ENCODE measurements at regions not wholly inside any gene's neighbourhood (a gene's known extent, or its start where the extent isn't known, plus 50 kb on each side); places are given as distances from the start of the nearest gene placed in this dataset.

DNA sequence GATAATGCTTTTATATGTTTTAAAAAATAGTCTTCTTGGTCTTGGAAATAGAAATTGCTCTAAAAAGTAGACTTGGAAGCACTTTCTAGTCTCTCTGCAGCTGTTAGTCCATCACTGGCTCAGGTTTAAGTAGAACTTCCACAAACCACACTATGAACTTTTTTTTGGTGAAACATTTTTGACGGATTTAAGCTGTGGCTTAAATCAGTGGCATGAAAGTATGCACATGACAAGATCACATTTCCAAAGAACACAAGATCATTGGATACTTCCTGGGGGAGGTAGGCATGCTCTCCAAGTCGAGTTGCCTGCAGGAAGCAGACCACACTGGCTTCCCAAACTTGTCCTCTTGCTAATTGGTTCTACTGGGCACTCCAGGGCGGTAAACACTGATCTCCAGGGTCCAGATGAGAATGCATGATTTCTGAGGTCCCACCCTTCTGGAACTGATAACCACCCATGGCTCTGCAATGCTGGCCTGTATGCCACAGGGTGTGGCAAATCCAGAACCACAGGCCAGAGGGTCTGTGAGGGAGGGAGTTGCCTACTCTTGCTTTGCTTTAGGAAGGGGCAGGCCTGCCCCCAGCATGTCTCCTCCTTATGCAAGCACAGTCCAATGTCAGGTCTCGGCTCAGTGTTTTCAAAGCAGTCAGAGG lies 331.9 kb upstream of the SFRP2 start:
- Histone ChIP-seq H3K4me1 (ENCODE audit: insufficient read depth, low read length) (no peaks in the 10 kb centered on the region), H4K8ac (replicated peaks; ENCODE audit: insufficient read length, low read depth, low read length) (no peak overlapping the region), H4K5ac (ENCODE audit: insufficient read length, low read depth, low read length) (no peak overlapping the region), H3T11ph (ENCODE audit: low read length) (no peak overlapping the region), H2BK5ac (ENCODE audit: insufficient read length, low read length) (no peak overlapping the region), H3K9me3 (ENCODE audit: control insufficient read depth, low read depth, low read length) (no peaks in the 10 kb centered on the region), H3K4ac (ENCODE audit: low read depth, low read length) (no peak overlapping the region), H3K79me1 (ENCODE audit: insufficient read depth, low read depth, low read length, poor library complexity, severe bottlenecking) (no peaks in the 10 kb centered on the region), H2BK120ac (ENCODE audit: low read depth, low read length, poor library complexity, severe bottlenecking) (no peak overlapping the region), H3K27me3 (ENCODE audit: insufficient read depth, low read length) (no peaks in the 10 kb centered on the region), H2BK15ac (ENCODE audit: low read depth, low read length) (no peak overlapping the region), H3K18ac (ENCODE audit: insufficient read length, low read depth, low read length) (no peak overlapping the region), H2BK12ac (ENCODE audit: insufficient read length, low read depth, low read length) (no peak overlapping the region), H2AK5ac (ENCODE audit: insufficient read length, low read length) (no peak overlapping the region), H2BK20ac (ENCODE audit: low read depth, low read length, poor library complexity, severe bottlenecking) (no peak overlapping the region), H3K23ac (ENCODE audit: insufficient read length, low read depth, low read length) (no peak overlapping the region), H3K27ac (ENCODE audit: insufficient read length, low read depth, low read length) (no peak overlapping the region), H3K9ac (ENCODE audit: extremely low read depth, insufficient read length, low read length) (no peak overlapping the region), H4K20me1 (ENCODE audit: control insufficient read depth, insufficient read depth, insufficient read length) (no peaks in the 10 kb centered on the region), H2AFZ (ENCODE audit: low read length) (no peak overlapping the region), H3K23me2 (ENCODE audit: insufficient read length, low read depth, low read length, poor library complexity, severe bottlenecking) (no peaks in the 10 kb centered on the region), H3K56ac (ENCODE audit: insufficient read length, low read depth, low read length) (no peak overlapping the region), H4K91ac (ENCODE audit: insufficient read length, low read depth, low read length) (no peak overlapping the region), H3K79me2 (ENCODE audit: insufficient read depth, low read length) (no peaks in the 10 kb centered on the region), H3K4me2 (ENCODE audit: insufficient read depth, insufficient read length, low read length) (no peak overlapping the region), H3K14ac (ENCODE audit: insufficient read depth, low read length) (no peak overlapping the region)
- Mint-ChIP-seq H3K4me1 (no peaks in the 10 kb centered on the region), H3K4me3 (no peak overlapping the region), H3K27me3 (ENCODE audit: low read depth) (peaks cover 10% of the 10 kb centered on the region), H3K36me3 (ENCODE audit: insufficient read depth in 1 of 3, low read depth in 3 of 3) (no peaks in the 10 kb centered on the region; a peak in 1 of 7 replicates), H3K9me3 (no peaks in the 10 kb centered on the region), H3K27ac (no peak overlapping the region; a peak in 1 of 7 replicates)
- no peak for DNase-seq
- TF ChIP-seq, protein P1, sequence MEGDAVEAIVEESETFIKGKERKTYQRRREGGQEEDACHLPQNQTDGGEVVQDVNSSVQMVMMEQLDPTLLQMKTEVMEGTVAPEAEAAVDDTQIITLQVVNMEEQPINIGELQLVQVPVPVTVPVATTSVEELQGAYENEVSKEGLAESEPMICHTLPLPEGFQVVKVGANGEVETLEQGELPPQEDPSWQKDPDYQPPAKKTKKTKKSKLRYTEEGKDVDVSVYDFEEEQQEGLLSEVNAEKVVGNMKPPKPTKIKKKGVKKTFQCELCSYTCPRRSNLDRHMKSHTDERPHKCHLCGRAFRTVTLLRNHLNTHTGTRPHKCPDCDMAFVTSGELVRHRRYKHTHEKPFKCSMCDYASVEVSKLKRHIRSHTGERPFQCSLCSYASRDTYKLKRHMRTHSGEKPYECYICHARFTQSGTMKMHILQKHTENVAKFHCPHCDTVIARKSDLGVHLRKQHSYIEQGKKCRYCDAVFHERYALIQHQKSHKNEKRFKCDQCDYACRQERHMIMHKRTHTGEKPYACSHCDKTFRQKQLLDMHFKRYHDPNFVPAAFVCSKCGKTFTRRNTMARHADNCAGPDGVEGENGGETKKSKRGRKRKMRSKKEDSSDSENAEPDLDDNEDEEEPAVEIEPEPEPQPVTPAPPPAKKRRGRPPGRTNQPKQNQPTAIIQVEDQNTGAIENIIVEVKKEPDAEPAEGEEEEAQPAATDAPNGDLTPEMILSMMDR (conservative IDR thresholded peaks at IDR 0.05): no peak
- no CpG with 5 or more reads among the region's 4 CpGs for WGBS (ENCODE audit: extremely low coverage, insufficient read length, low lambda C conversion rate)

All from H9 (cell line).